ENCODE measurements at regions not wholly inside any gene's neighbourhood (a gene's known extent, or its start where the extent isn't known, plus 50 kb on each side); places are given as distances from the start of the nearest gene placed in this dataset.

- intact Hi-C loops (cut with micrococcal nuclease) = no loop called here
These were observed 172.9 kb downstream of the ZDHHC21 start for GRCh38 chr9:14520341-14520740.

- intact Hi-C loops (cut with micrococcal nuclease) = no loop called here
These were observed 175.9 kb downstream of the ZDHHC21 start for GRCh38 chr9:14517154-14517906.

GRCh38 chr9:14516656-14517055, 176.6 kb downstream of the ZDHHC21 start:
- intact Hi-C loops (cut with micrococcal nuclease) = no loop called here

GRCh38 chr9:14515571-14516198, 177.5 kb downstream of the ZDHHC21 start:
- intact Hi-C loops (cut with micrococcal nuclease) = no loop called here

- intact Hi-C loops (cut with micrococcal nuclease) = no loop called here
These were observed 178.2 kb downstream of the ZDHHC21 start for GRCh38 chr9:14515049-14515448.

- intact Hi-C loops (cut with micrococcal nuclease) = no loop called here
These were observed 180.3 kb downstream of the ZDHHC21 start for GRCh38 chr9:14512942-14513341.

GRCh38 chr9:14511452-14511851, 181.8 kb downstream of the ZDHHC21 start:
- intact Hi-C loops (cut with micrococcal nuclease) = no loop called here

GRCh38 chr9:14508884-14509283, 184.3 kb downstream of the ZDHHC21 start:
- intact Hi-C loops (cut with micrococcal nuclease) = no loop called here

- intact Hi-C loops (cut with micrococcal nuclease) = no loop called here
These were observed 187.4 kb upstream of the NFIB start for GRCh38 chr9:14501366-14501765.

- intact Hi-C loops (cut with micrococcal nuclease) = no loop called here
These were observed 186.8 kb upstream of the NFIB start for GRCh38 chr9:14500705-14501104.

GRCh38 chr9:14499976-14500375, 186.0 kb upstream of the NFIB start:
- intact Hi-C loops (cut with micrococcal nuclease) = no loop called here

GRCh38 chr9:14498824-14499223, 184.9 kb upstream of the NFIB start:
- intact Hi-C loops (cut with micrococcal nuclease) = no loop called here

- intact Hi-C loops (cut with micrococcal nuclease) = no loop called here
These were observed 183.5 kb upstream of the NFIB start for GRCh38 chr9:14497476-14497875.

- intact Hi-C loops (cut with micrococcal nuclease) = no loop called here
These were observed 174.7 kb upstream of the NFIB start for GRCh38 chr9:14488421-14489190.

GRCh38 chr9:14487547-14488185, 173.7 kb upstream of the NFIB start:
- intact Hi-C loops (cut with micrococcal nuclease) = no loop called here

- intact Hi-C loops (cut with micrococcal nuclease) = no loop called here
These were observed 171.4 kb upstream of the NFIB start for GRCh38 chr9:14485366-14485765.

- intact Hi-C loops (cut with micrococcal nuclease) = no loop called here
These were observed 168.9 kb upstream of the NFIB start for GRCh38 chr9:14482856-14483255.

GRCh38 chr9:14480526-14480925, 166.6 kb upstream of the NFIB start:
- intact Hi-C loops (cut with micrococcal nuclease) = no loop called here

GRCh38 chr9:14479163-14479560, 165.2 kb upstream of the NFIB start:
- intact Hi-C loops (cut with micrococcal nuclease) = no loop called here

GRCh38 chr9:14478175-14479162, 164.5 kb upstream of the NFIB start:
- intact Hi-C loops (cut with micrococcal nuclease) = no loop called here

- intact Hi-C loops (cut with micrococcal nuclease) = no loop called here
These were observed 157.1 kb upstream of the NFIB start for GRCh38 chr9:14471041-14471440.
